GM12878 (cell line): ENCODE measurements at regions not wholly inside any gene's neighbourhood (a gene's known extent, or its start where the extent isn't known, plus 50 kb on each side); places are given as distances from the start of the nearest gene placed in this dataset.

Experiments used
- ATAC-seq: fragments of 200-7000 bp; cut with Tn5 transposase; 3 replicates; pipeline ENCODE4 v1.9.1; 2020; ENCODE audit warnings: mild to moderate bottlenecking, moderate library complexity
- BruUV-seq: library from RNA; stranded (reverse); fragments of 400-500 nt; replicated peaks from 2 replicates; lab custom pipeline; 2021; lab: Mats Ljungman, UMichigan
- CTCF ChIA-PET: fragments of 300-600 bp; sonication (Branson Sonifier 250); formaldehyde crosslinking; extraction: SDS; loops from one replicate; lab custom pipeline; 2021; ENCODE audit warnings: inconsistent platforms; lab: Yijun Ruan, JAX
- POLR2A ChIA-PET: fragments of 350-600 bp; formaldehyde crosslinking; extraction: SDS; loops from one replicate; lab custom pipeline; 2021; ENCODE audit warnings: inconsistent platforms; lab: Charles Lee
- RAD21 ChIA-PET: fragments of 300-600 bp; sonication (Branson Sonifier 250); formaldehyde crosslinking; loops from one replicate; lab custom pipeline; 2023; ENCODE audit warnings: antibody characterized with exemption; ENCODE audit not compliant: unreplicated experiment; lab: Charles Lee
- SMC1A ChIA-PET: fragments of 300-600 bp; sonication (Branson Sonifier 250); formaldehyde crosslinking; loops from one replicate; lab custom pipeline; 2023; ENCODE audit not compliant: unreplicated experiment, uncharacterized antibody; lab: Charles Lee
- DNase-seq: peaks from one replicate; pipeline ENCODE4 v3.0.0-alpha.2; 2011; ENCODE audit warnings: low read depth, low spot score
- FAIRE-seq: peaks from 3 replicates; lab custom pipeline; 2011; peaks lifted over from hg19 to GRCh38; lab: Jason Lieb, UNC
- H2AFZ ChIP-seq: 2 replicates; pipeline ENCODE4 v1.6.0; 2011; ENCODE audit warnings: low read depth, low read length, control low read depth; ENCODE audit not compliant: control insufficient read depth
- H3K27ac ChIP-seq: 2 replicates; pipeline ENCODE4 v1.5.1; 2011; ENCODE audit warnings: control low read depth; ENCODE audit not compliant: control insufficient read depth, insufficient read depth
- H3K27me3 ChIP-seq, 2 experiments: replicated peaks in 1 of 2; 2 replicates each; pipeline versions ENCODE4 v1.6.0 to v1.6.1; 2011; ENCODE audit warnings: low read length in 1 of 2; ENCODE audit not compliant: control insufficient read depth in 2 of 2, insufficient read depth in 2 of 2
- H3K36me3 ChIP-seq, 2 experiments: 2 replicates each; pipeline ENCODE4 v1.5.1; 2011; ENCODE audit warnings: low read length in 1 of 2; ENCODE audit not compliant: control insufficient read depth in 2 of 2, insufficient read depth in 2 of 2
- H3K4me1 ChIP-seq: 2 replicates; pipeline ENCODE4 v1.6.1; 2011; ENCODE audit warnings: mild to moderate bottlenecking, low read length, moderate library complexity, mixed read lengths; ENCODE audit not compliant: control insufficient read depth, insufficient read depth
- H3K4me2 ChIP-seq: 2 replicates; pipeline ENCODE4 v1.6.0; 2011; ENCODE audit warnings: control low read depth; ENCODE audit not compliant: control insufficient read depth, insufficient read depth
- H3K4me3 ChIP-seq: fragments of 200-600 bp; sonication (generic); 2 replicates; pipeline ENCODE4 v1.5.1; 2016
- H3K79me2 ChIP-seq: 2 replicates; pipeline ENCODE4 v1.6.0; 2011; ENCODE audit warnings: low read length; ENCODE audit not compliant: control insufficient read depth, insufficient read depth
- H3K9ac ChIP-seq: 2 replicates; pipeline ENCODE4 v1.8.0; 2011; ENCODE audit warnings: low read length, control low read depth, mixed read lengths; ENCODE audit not compliant: control insufficient read depth, insufficient read depth
- H3K9me3 ChIP-seq: replicated peaks from 3 replicates; pipeline ENCODE4 v1.5.1; 2011; ENCODE audit warnings: mild to moderate bottlenecking, low read length; ENCODE audit not compliant: control insufficient read depth, insufficient read depth
- H4K20me1 ChIP-seq: 2 replicates; pipeline ENCODE4 v1.6.0; 2011; ENCODE audit not compliant: control insufficient read depth, insufficient read depth
- CREB1 ChIP-seq: IDR thresholded peaks from 2 replicates; pipeline ENCODE4 v1.6.1; 2012; ENCODE audit warnings: low read depth, mild to moderate bottlenecking, inconsistent platforms
- DPF2 ChIP-seq: fragments of 450-650 bp; IDR thresholded peaks from 2 replicates; pipeline ENCODE4 v1.6.1; 2017; ENCODE audit warnings: mild to moderate bottlenecking
- EED ChIP-seq: sonication (generic); IDR thresholded peaks from 2 replicates; pipeline ENCODE4 v1.6.1; 2016; ENCODE audit warnings: antibody characterized with exemption, low read depth
- HDAC6 ChIP-seq: fragments of 200-600 bp; sonication (generic); IDR thresholded peaks from one replicate; pipeline ENCODE4 v1.8.0; 2017; ENCODE audit warnings: antibody characterized with exemption; ENCODE audit not compliant: unreplicated experiment
- KLF5 ChIP-seq: fragments of 450-650 bp; IDR thresholded peaks from 2 replicates; pipeline ENCODE4 v1.6.1; 2014; ENCODE audit warnings: mild to moderate bottlenecking; ENCODE audit not compliant: partially characterized antibody
- MTA3 ChIP-seq: IDR thresholded peaks from 2 replicates; pipeline ENCODE4 v1.6.1; 2012; ENCODE audit warnings: low read length, inconsistent platforms, borderline replicate concordance
- NFYB ChIP-seq: IDR thresholded peaks from 2 replicates; pipeline ENCODE4 v1.6.1; 2011; ENCODE audit warnings: low read depth, mild to moderate bottlenecking, low read length, improper control_type of control experiment, moderate library complexity; ENCODE audit not compliant: insufficient read depth
- POLR2A ChIP-seq: IDR thresholded peaks from 2 replicates; pipeline ENCODE4 v1.6.1; 2011; ENCODE audit warnings: low read depth, mild to moderate bottlenecking, low read length
- RAD21 ChIP-seq: IDR thresholded peaks from 2 replicates; pipeline ENCODE4 v1.6.1; 2011; ENCODE audit warnings: mild to moderate bottlenecking, low read depth, low read length, moderate library complexity; ENCODE audit not compliant: insufficient read depth
- RBBP5 ChIP-seq: fragments of 200-600 bp; sonication (generic); conservative IDR thresholded peaks from 2 replicates; pipeline ENCODE4 v1.6.1; 2016
- RELA ChIP-seq: fragments of 450-650 bp; IDR thresholded peaks from 2 replicates; pipeline ENCODE4 v1.8.0; 2014; ENCODE audit warnings: borderline replicate concordance; ENCODE audit not compliant: partially characterized antibody
- TCF7 ChIP-seq: IDR thresholded peaks from 2 replicates; pipeline ENCODE4 v1.6.1; 2014; ENCODE audit warnings: antibody characterized with exemption, borderline replicate concordance
- ZSCAN29 ChIP-seq: fragments of 450-650 bp; IDR thresholded peaks from 2 replicates; pipeline ENCODE4 v1.6.1; 2017; ENCODE audit warnings: mild to moderate bottlenecking, moderate library complexity
- ZZZ3 ChIP-seq: IDR thresholded peaks from 2 replicates; pipeline ENCODE4 v1.6.1; 2011; ENCODE audit warnings: low read depth; ENCODE audit not compliant: control insufficient read depth, insufficient read length
- WGBS: methylation state at CpG from one replicate; pipeline ENCODE4 v1.1.6; 2016; ENCODE audit warnings: low lambda C conversion rate; ENCODE audit not compliant: insufficient replicate concordance, insufficient coverage; ENCODE audit errors: missing lambda C conversion rate; 5-methylcytosine and 5-hydroxymethylcytosine counted together
- in situ Hi-C: fragments of 300-500 bp; cut with MboI; formaldehyde crosslinking; loops from 9 replicates; pipeline ENCODE4 v1.14.3; 2018; ENCODE audit warnings: mixed read lengths
- intact Hi-C: fragments of 100-400 bp; cut with micrococcal nuclease; formaldehyde crosslinking; loops from one replicate; pipeline ENCODE4 v1.14.2; 2022; ENCODE audit not compliant: unreplicated experiment
- TF ChIP-seq, protein P1 (sequence below): fragments of 450-650 bp; IDR thresholded peaks from 2 replicates; pipeline ENCODE4 v1.6.1; 2017; ENCODE audit warnings: antibody characterized with exemption, mild to moderate bottlenecking, moderate library complexity
- TF ChIP-seq, protein P2 (sequence below): fragments of 450-650 bp; IDR thresholded peaks from 2 replicates; pipeline ENCODE4 v1.6.1; 2017; ENCODE audit warnings: borderline replicate concordance
- TF ChIP-seq, protein P3 (sequence below): fragments of 150-350 bp; IDR thresholded peaks from 2 replicates; pipeline ENCODE4 v1.6.1; 2014; ENCODE audit warnings: mild to moderate bottlenecking, low read depth, low read length

DNA sequence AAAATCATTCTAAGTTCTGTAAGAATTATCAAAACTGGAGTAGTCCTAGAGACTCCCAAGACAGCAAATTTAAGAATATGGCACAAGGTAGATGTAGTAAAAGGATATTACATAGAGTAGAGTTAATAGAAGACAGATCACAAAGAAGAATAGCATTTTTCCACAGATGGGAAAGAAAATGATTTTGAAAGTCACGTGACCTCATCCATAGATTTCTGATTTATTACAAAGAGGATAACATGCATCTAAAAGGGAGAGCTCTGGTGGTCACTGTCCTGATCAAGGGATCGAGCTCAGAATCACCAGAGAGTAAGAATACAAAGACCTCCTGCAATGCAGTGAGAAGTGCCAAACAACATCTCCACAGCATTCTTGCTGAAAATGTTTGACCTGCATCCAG lies 354.4 kb downstream of the TBL1XR1 start:
- no peaks in the 10 kb centered on the region for H3K9me3 ChIP-seq
- no peaks in the 10 kb centered on the region; a peak in 1 of 4 replicates for H3K27me3 ChIP-seq
- no peak for ATAC-seq
- H3K4me3 ChIP-seq, result no peak overlapping the region
- RAD21 ChIA-PET, result no interaction called here
- CTCF ChIA-PET, result no interaction called here
- SMC1A ChIA-PET, result no interaction called here
- H3K4me1 ChIP-seq, result no peaks in the 10 kb centered on the region
- no peaks in the 10 kb centered on the region for H3K36me3 ChIP-seq
- no peak for FAIRE-seq
- H3K4me2 ChIP-seq, result no peak overlapping the region
- H2AFZ ChIP-seq, result no peak overlapping the region
- WGBS, result 12% methylated on average over 2 of the region's 2 CpGs
- H3K27ac ChIP-seq, result no peak overlapping the region
- POLR2A ChIA-PET, result no interaction called here
- BruUV-seq, result no TSS peak
- TF ChIP-seq EED (no peak), RBBP5 (no peak), KLF5 (no peak), HDAC6 (no peak), ZZZ3 (no peak), RAD21 (no peak), POLR2A (no peak), NFYB (no peak), MTA3 (no peak), RELA (no peak), ZSCAN29 (no peak), DPF2 (no peak), TCF7 (no peak), CREB1 (no peak)
- TF ChIP-seq, protein P1, sequence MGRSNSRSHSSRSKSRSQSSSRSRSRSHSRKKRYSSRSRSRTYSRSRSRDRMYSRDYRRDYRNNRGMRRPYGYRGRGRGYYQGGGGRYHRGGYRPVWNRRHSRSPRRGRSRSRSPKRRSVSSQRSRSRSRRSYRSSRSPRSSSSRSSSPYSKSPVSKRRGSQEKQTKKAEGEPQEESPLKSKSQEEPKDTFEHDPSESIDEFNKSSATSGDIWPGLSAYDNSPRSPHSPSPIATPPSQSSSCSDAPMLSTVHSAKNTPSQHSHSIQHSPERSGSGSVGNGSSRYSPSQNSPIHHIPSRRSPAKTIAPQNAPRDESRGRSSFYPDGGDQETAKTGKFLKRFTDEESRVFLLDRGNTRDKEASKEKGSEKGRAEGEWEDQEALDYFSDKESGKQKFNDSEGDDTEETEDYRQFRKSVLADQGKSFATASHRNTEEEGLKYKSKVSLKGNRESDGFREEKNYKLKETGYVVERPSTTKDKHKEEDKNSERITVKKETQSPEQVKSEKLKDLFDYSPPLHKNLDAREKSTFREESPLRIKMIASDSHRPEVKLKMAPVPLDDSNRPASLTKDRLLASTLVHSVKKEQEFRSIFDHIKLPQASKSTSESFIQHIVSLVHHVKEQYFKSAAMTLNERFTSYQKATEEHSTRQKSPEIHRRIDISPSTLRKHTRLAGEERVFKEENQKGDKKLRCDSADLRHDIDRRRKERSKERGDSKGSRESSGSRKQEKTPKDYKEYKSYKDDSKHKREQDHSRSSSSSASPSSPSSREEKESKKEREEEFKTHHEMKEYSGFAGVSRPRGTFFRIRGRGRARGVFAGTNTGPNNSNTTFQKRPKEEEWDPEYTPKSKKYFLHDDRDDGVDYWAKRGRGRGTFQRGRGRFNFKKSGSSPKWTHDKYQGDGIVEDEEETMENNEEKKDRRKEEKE, result no peak
- TF ChIP-seq, protein P2, sequence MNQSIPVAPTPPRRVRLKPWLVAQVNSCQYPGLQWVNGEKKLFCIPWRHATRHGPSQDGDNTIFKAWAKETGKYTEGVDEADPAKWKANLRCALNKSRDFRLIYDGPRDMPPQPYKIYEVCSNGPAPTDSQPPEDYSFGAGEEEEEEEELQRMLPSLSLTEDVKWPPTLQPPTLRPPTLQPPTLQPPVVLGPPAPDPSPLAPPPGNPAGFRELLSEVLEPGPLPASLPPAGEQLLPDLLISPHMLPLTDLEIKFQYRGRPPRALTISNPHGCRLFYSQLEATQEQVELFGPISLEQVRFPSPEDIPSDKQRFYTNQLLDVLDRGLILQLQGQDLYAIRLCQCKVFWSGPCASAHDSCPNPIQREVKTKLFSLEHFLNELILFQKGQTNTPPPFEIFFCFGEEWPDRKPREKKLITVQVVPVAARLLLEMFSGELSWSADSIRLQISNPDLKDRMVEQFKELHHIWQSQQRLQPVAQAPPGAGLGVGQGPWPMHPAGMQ, result no peak
- TF ChIP-seq, protein P3, sequence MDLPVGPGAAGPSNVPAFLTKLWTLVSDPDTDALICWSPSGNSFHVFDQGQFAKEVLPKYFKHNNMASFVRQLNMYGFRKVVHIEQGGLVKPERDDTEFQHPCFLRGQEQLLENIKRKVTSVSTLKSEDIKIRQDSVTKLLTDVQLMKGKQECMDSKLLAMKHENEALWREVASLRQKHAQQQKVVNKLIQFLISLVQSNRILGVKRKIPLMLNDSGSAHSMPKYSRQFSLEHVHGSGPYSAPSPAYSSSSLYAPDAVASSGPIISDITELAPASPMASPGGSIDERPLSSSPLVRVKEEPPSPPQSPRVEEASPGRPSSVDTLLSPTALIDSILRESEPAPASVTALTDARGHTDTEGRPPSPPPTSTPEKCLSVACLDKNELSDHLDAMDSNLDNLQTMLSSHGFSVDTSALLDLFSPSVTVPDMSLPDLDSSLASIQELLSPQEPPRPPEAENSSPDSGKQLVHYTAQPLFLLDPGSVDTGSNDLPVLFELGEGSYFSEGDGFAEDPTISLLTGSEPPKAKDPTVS, result no peak
- in situ Hi-C loops (no loop called here), intact Hi-C loops (no loop called here)
- no peak for DNase-seq
- H3K79me2 ChIP-seq, result no peaks in the 10 kb centered on the region
- H3K9ac ChIP-seq, result no peak overlapping the region
- no peaks in the 10 kb centered on the region for H4K20me1 ChIP-seq
